22Rv1 (cell line): ENCODE measurements at regions not wholly inside any gene's neighbourhood (a gene's known extent, or its start where the extent isn't known, plus 50 kb on each side); places are given as distances from the start of the nearest gene placed in this dataset.
"Not testable (repeated sequence)": the region's sequence is repeated elsewhere in the genome, so short reads cannot be mapped to it uniquely, and the experiment has no call there.

Source experiments
- H3K27ac ChIP-seq: fragments of 450-650 bp; 2 replicates; pipeline ENCODE4 v1.5.1; 2017
- ZFX ChIP-seq: fragments of 450-650 bp; IDR thresholded peaks from 2 replicates; pipeline ENCODE4 v1.6.1; 2017; ENCODE audit warnings: antibody characterized with exemption, borderline replicate concordance
- TF ChIP-seq, protein P1 (sequence below): fragments of 450-650 bp; IDR thresholded peaks from 2 replicates; pipeline ENCODE4 v1.5.1; 2017; ENCODE audit warnings: mild to moderate bottlenecking

DNA sequence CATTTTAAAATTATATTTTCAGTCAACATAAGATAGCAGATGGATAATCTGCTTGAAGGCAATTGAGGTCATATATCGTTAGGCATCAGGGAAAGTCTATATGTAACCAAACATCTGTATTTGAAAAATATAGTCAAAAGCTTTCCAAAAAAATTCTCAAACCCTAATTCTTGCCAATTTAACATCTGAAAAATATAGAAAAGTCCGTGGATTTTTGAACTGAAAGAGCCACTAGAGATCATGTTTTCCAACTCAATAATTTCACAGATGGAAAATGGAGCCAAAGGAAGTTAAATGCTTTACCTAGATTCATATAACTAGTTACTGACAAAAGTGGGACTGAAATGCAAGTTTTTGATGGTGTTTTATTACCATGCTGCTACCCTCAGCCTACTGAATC lies 185.1 kb upstream of the ZNF804A start:
- TF ChIP-seq, protein P1, sequence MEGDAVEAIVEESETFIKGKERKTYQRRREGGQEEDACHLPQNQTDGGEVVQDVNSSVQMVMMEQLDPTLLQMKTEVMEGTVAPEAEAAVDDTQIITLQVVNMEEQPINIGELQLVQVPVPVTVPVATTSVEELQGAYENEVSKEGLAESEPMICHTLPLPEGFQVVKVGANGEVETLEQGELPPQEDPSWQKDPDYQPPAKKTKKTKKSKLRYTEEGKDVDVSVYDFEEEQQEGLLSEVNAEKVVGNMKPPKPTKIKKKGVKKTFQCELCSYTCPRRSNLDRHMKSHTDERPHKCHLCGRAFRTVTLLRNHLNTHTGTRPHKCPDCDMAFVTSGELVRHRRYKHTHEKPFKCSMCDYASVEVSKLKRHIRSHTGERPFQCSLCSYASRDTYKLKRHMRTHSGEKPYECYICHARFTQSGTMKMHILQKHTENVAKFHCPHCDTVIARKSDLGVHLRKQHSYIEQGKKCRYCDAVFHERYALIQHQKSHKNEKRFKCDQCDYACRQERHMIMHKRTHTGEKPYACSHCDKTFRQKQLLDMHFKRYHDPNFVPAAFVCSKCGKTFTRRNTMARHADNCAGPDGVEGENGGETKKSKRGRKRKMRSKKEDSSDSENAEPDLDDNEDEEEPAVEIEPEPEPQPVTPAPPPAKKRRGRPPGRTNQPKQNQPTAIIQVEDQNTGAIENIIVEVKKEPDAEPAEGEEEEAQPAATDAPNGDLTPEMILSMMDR = no peak
- no peak for TF ChIP-seq ZFX
- no peak overlapping the region for H3K27ac ChIP-seq

DNA sequence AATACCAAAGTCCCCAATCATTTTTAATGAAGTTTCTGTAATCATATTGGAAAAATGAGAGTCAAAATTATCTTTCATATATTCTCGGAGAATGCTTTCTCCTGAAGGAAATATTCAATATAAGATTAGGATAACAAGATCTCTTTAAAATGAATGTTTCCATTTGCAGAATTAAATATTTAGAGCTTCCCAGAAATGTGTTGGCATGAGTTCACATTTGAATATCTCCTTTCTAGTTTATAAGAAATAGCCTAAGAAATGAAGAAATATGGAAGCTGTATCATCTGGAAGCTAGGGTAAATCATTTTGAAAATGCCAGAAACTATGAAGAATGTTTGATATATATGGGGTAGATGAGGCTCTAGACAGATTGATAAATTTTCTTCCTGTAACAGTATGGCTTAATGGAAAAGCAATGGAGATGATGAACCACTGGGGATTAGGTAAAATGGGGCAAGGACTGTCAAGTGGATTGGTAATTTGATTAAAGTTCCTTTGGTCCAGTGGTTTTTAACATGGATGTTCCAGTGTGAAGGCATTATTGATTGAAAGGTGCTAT lies 184.6 kb upstream of the ZNF804A start:
- TF ChIP-seq, protein P1 = no peak
- no peak for TF ChIP-seq ZFX
- H3K27ac ChIP-seq = no peak overlapping the region

DNA sequence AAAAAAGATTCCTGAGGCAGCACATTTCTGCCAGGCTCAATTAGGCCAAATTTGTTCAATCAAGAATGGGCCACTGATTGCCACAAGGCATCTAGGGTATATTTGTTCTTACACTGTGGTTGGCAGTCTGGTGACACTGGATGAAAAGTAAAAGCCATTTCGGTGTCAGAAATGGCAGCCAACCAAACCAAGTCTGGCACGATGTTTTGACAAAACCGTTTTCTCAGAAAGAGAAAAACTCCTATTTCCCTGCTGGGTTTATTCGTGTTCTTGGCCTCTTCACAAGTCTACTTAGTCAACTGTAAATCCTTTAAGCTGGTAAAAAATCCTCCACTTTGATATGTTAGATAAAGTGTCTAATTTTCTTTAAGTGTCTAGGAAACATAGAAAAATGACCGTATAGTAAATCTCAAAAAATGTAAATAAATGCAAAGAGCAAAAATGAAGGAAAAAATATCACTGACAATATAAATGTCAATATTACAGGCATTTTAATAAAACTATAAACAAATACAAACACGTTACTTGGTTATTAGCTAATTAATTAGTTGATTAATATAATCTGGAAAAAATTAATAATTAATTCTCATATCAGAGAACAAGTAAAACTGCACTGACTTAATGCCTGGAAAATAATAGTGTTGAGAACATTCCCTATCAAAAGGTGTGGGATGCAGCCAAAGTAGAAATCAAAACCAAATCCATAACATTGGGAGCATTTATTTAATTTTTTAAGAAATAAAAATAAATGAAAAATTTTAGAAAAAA lies 182.0 kb upstream of the ZNF804A start:
- TF ChIP-seq ZFX = no peak
- TF ChIP-seq, protein P1 = no peak
- no peak overlapping the region for H3K27ac ChIP-seq

DNA sequence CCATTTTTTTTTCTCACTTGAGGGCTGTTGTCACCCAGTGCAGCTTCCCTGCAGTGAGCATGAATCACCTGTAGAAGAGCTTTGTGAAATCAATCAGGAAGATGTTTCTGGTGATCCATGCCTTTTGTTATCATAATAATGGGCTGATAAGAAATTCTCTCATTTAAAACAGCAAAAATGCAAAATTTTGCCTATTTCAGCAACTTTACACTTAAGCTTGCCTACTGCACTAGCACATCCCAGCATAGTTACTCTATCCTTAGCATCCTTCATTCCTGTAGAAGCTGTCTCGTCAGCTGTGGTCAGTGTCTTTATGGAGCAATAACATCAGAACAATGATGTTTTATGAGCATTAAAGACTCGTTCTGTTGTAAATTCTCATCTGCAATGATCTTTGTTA lies 178.6 kb upstream of the ZNF804A start:
- no peak for TF ChIP-seq ZFX
- TF ChIP-seq, protein P1 = no peak
- H3K27ac ChIP-seq = no peak overlapping the region

DNA sequence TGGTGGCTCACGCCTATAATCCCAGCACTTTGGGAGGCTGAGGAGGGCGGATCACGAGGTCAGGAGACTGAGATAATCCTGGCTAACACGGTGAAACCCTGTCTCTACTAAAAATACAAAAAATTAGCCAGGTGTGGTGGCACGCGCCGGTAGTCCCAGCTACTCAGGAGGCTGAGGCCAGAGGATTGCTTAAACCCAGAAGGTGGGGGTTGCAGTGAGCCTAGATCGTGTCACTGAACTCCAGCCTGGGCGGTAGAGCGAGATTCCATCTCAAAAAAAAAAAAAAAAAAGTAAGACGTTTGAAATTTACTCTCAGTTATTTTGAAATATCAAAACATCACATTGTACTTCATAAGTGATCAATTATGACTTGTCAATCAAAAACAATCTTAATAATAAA lies 176.9 kb upstream of the ZNF804A start:
- not testable (repeated sequence) for H3K27ac ChIP-seq

DNA sequence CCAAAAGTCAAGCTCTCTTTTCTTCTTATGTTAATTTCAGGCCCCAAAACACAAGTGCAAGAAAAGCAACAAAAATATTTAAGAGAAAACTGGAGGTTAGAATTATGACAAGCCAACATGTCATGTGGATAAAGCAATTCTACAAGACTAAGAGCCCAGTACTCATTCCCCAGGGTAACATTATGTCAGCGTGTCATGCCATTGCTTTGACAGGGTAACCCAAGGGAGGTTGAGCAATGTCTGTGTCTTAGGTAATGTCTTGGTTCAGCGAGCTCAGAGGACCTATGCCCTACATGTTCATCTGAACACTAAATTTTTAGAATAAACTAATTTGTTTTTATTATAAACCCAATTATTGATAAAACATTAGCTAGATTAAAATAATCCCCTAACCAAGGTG lies 173.2 kb upstream of the ZNF804A start:
- no peak overlapping the region for H3K27ac ChIP-seq
- TF ChIP-seq, protein P1 = no peak
- TF ChIP-seq ZFX = no peak

DNA sequence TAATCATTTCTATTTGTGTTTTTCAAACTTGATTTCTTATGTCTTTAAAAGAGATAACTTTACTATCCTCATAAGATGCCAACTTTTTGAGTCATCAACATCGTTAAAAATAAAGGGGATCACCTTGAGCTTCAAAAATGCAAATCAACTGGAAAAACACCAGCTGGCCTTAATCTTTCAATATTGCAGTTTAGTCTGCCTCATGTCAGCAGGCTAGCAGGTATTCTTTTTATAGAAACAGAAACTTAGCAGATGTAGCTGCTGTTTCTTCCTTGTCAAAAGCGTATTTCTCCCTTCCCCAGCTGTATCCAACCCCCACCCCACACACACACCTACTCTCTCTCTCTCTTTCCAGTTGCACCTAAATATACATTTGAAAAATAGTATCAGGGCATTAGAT lies 154.1 kb upstream of the ZNF804A start:
- H3K27ac ChIP-seq = peak overlapping the region; percentile 64
- no peak for TF ChIP-seq ZFX
- TF ChIP-seq, protein P1 = no peak
